Left lung (tissue), 4 donors: ENCODE measurements at regions not wholly inside any gene's neighbourhood (a gene's known extent, or its start where the extent isn't known, plus 50 kb on each side); places are given as distances from the start of the nearest gene placed in this dataset.

Experiments used
- ATAC-seq: fragments of 200-7000 bp; cut with Tn5 transposase; one replicate; pipeline ENCODE4 v1.9.1; 2020; ENCODE audit warnings: moderate library complexity
- DNase-seq, 4 donors: peaks; one replicate each; pipeline ENCODE4 v3.0.0-alpha.2; 2013 to 2020
- H3K27ac ChIP-seq, 2 donors: fragments of 200-600 bp; sonication (generic) in 1 of 2; one replicate each; pipeline versions ENCODE4 v1.5.0 to v1.8.0; 2020 to 2021
- H3K27me3 ChIP-seq, 2 donors: fragments of 200-600 bp; sonication (generic) in 1 of 2; one replicate each; pipeline versions ENCODE4 v1.5.0 to v1.8.0; 2020 to 2021
- H3K36me3 ChIP-seq, 2 donors: fragments of 200-600 bp; sonication (generic) in 1 of 2; one replicate each; pipeline versions ENCODE4 v1.5.0 to v1.8.0; 2020 to 2021
- H3K4me1 ChIP-seq, 2 donors: fragments of 200-600 bp; one replicate each; pipeline ENCODE4 v1.8.0; 2021
- H3K4me3 ChIP-seq, 2 donors: fragments of 200-600 bp; sonication (generic) in 1 of 2; one replicate each; pipeline versions ENCODE4 v1.5.0 to v1.8.0; 2020 to 2021; ENCODE audit warnings: mild to moderate bottlenecking in 1 of 2
- H3K9me3 ChIP-seq, 2 donors: fragments of 200-600 bp; sonication (generic) in 1 of 2; one replicate each; pipeline versions ENCODE4 v1.5.0 to v1.8.0; 2020 to 2021
- CTCF ChIP-seq, 2 donors: fragments of 200-600 bp; sonication (generic) in 1 of 2; IDR thresholded peaks; one replicate each; pipeline versions ENCODE4 v1.5.0 to v1.8.0; 2021; ENCODE audit warnings: antibody characterized with exemption in 2 of 2
- intact Hi-C, 2 donors: fragments of 100-400 bp; cut with DNase I; formaldehyde crosslinking; loops; one replicate each; pipeline versions ENCODE4 v1.11.2 to v1.14.2; 2022
- donor health status: DM: no; HTN: yes; CAD: no.
- donor health status: DM: no; HTN: no; CAD: no.

- H3K4me3 ChIP-seq: no peak overlapping the region
- peak overlapping the region; percentile 24 to 68 for H3K27ac ChIP-seq
- no peaks in the 10 kb centered on the region for H3K36me3 ChIP-seq
- ATAC-seq: no peak
- no peaks in the 10 kb centered on the region for H3K27me3 ChIP-seq
- H3K4me1 ChIP-seq: no peaks in the 10 kb centered on the region
- TF ChIP-seq CTCF (IDR thresholded peaks at IDR 0.05): no peak
- H3K9me3 ChIP-seq: no peaks in the 10 kb centered on the region
- intact Hi-C loops: no loop called here
- DNase-seq: no peak
Observed at GRCh38 chr6:140063021-140063399, 688.6 kb upstream of the CITED2 start.

DNA sequence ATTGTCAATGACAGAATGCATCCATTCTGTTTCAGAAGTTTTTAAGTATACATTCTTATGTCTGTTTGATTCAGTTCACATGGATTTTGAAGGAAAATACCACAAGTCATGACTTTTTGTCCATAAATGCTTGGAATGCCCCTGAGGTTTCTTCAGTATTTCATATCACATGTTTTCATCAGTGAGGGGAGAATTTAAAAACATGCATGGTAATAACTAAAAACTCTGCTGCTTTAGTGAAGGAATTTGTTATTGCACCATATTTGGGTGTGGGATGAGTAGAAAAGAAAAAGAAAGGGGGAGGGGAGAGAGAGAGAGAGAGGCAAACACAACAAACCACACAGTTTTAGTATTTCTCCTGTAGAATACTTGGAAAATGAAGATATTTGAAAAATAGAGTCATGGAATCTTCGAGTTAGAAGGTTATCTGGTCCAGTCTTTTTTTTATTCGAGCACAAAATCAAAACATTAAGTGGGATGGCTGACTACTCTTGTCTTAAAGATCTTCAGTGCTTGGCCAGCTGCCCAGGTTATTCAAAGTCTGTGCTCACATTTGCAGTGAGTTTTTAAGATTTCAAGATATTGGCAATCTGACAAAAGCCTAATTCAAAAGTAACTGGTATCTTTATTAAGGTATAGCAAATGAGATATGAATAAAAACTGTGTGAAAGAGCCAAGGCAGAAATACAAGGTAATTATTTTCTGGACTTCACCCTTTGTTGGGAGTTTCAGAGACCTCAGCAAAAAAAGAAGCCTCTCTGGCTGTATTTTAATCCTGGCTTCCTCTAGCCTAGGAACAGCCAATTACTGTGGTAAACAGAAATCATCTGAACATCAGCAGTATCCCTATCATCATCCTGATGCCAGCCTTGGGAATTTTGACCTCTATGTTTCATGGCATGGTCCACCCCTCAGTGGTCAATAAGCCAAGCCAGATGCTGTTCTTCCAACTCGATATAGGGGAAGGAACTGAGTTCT is 687.9 kb upstream of the CITED2 start:
- H3K27ac ChIP-seq: peak overlapping the region; percentile 24 to 68
- DNase-seq (peak in 3 of 4 donors; percentile 46 to 63 (median 54)), ATAC-seq (peak; percentile 58)
- H3K36me3 ChIP-seq: no peaks in the 10 kb centered on the region
- no peak overlapping the region for H3K4me3 ChIP-seq
- no peak for TF ChIP-seq CTCF (IDR thresholded peaks at IDR 0.05)
- H3K9me3 ChIP-seq: no peaks in the 10 kb centered on the region
- H3K27me3 ChIP-seq: no peaks in the 10 kb centered on the region
- intact Hi-C loops: no loop called here
- no peaks in the 10 kb centered on the region for H3K4me1 ChIP-seq

- Histone ChIP-seq H3K4me3 (no peak overlapping the region), H3K27me3 (no peaks in the 10 kb centered on the region), H3K9me3 (no peaks in the 10 kb centered on the region), H3K36me3 (no peaks in the 10 kb centered on the region), H3K27ac (peak overlapping the region; percentile 24 to 37), H3K4me1 (no peaks in the 10 kb centered on the region)
- ATAC-seq (peak; percentile 39), DNase-seq (no peak)
- no peak for TF ChIP-seq CTCF (IDR thresholded peaks at IDR 0.05)
- intact Hi-C loops: no loop called here
Observed at GRCh38 chr6:140061110-140062042, 686.9 kb upstream of the CITED2 start.

- Histone ChIP-seq H3K4me1 (no peaks in the 10 kb centered on the region), H3K36me3 (no peaks in the 10 kb centered on the region), H3K4me3 (no peak overlapping the region), H3K27me3 (no peaks in the 10 kb centered on the region), H3K27ac (no peak overlapping the region), H3K9me3 (no peaks in the 10 kb centered on the region)
- no peak for ATAC-seq
- TF ChIP-seq CTCF (IDR thresholded peaks at IDR 0.05): no peak
- intact Hi-C loops: no loop called here
- DNase-seq: no peak
Observed at GRCh38 chr6:140059947-140060346, 685.5 kb upstream of the CITED2 start.

- no peaks in the 10 kb centered on the region for H3K27me3 ChIP-seq
- no peaks in the 10 kb centered on the region for H3K36me3 ChIP-seq
- DNase-seq: no peak
- no peaks in the 10 kb centered on the region for H3K9me3 ChIP-seq
- no peak overlapping the region for H3K27ac ChIP-seq
- no peak overlapping the region for H3K4me3 ChIP-seq
- no peak for ATAC-seq
- H3K4me1 ChIP-seq: no peaks in the 10 kb centered on the region
- no peak for TF ChIP-seq CTCF (IDR thresholded peaks at IDR 0.05)
- intact Hi-C loops: no loop called here
Observed at GRCh38 chr6:140058863-140059262, 684.4 kb upstream of the CITED2 start.
